ENCODE measurements at regions not wholly inside any gene's neighbourhood (a gene's known extent, or its start where the extent isn't known, plus 50 kb on each side); places are given as distances from the start of the nearest gene placed in this dataset.

DNA sequence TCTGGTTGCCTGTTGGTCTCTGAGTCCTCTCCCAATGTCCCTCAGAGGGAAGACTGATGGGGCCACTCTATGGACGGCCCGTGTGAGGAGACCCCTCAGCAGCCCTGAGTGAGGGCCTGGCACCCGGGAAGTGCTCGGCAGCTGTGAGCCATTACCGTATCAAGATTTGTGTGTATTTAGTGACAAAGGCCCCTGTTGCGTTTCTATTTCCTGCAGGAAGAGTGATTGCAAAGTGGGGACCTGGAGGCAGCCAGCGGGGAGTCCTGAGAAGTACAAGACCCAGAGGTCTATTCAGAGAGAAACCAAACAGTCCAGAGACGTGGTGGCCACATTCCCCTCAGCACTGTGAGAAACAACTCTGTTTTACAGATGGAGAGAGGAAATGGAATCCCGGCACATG is 51.1 kb upstream of the CHST15 start:
- no peak for TF ChIP-seq CTCF (IDR thresholded peaks at IDR 0.05; ENCODE audit: insufficient read depth, low read depth, low read length, missing control alignments)
- no peak overlapping the region for H3K4me3 ChIP-seq (ENCODE audit: low read length)
- no peak for DNase-seq (ENCODE audit: low read depth)

- DNase-seq (ENCODE audit: low read depth): no peak
- no peak overlapping the region for H3K4me3 ChIP-seq (ENCODE audit: low read length)
- no peak for TF ChIP-seq CTCF (IDR thresholded peaks at IDR 0.05; ENCODE audit: insufficient read depth, low read depth, low read length, missing control alignments)
These were observed 50.3 kb upstream of the CHST15 start for GRCh38 chr10:124143721-124144120.
